Endodermal cell (in vitro differentiated cells): ENCODE measurements at regions not wholly inside any gene's neighbourhood (a gene's known extent, or its start where the extent isn't known, plus 50 kb on each side); places are given as distances from the start of the nearest gene placed in this dataset.
A peak's percentile ranks its signal among the peaks of the same experiment; 100 is the strongest.

ENCODE experiments used
- DNase-seq: peaks from one replicate; pipeline ENCODE4 v3.0.0-alpha.2; 2017
- H3K27ac ChIP-seq: 2 replicates; pipeline ENCODE4 v1.5.1; 2013; ENCODE audit warnings: mild to moderate bottlenecking, low read depth, low read length, moderate library complexity
- H3K27me3 ChIP-seq: 2 replicates; pipeline ENCODE4 v1.6.1; 2013; ENCODE audit warnings: mild to moderate bottlenecking, low read length, moderate library complexity; ENCODE audit not compliant: insufficient read depth, control insufficient read depth, poor library complexity, severe bottlenecking
- H3K36me3 ChIP-seq: 2 replicates; pipeline ENCODE4 v1.7.0; 2013; ENCODE audit warnings: mild to moderate bottlenecking, low read length, moderate library complexity; ENCODE audit not compliant: control insufficient read depth, insufficient read depth
- H3K4me1 ChIP-seq: one replicate; pipeline ENCODE4 v1.7.0; 2013; ENCODE audit warnings: low read length; ENCODE audit not compliant: control insufficient read depth, insufficient read depth
- H3K4me3 ChIP-seq: 2 replicates; pipeline ENCODE4 v1.5.1; 2013; ENCODE audit warnings: mild to moderate bottlenecking, low read length, moderate library complexity
- H3K9ac ChIP-seq: 2 replicates; pipeline ENCODE4 v1.6.1; 2013; ENCODE audit warnings: mild to moderate bottlenecking, low read length, moderate library complexity; ENCODE audit not compliant: poor library complexity, severe bottlenecking; ENCODE audit errors: extremely low read depth
- H3K9me3 ChIP-seq: 2 replicates; pipeline ENCODE4 v1.6.1; 2013; ENCODE audit warnings: mild to moderate bottlenecking, low read length, moderate library complexity; ENCODE audit not compliant: control insufficient read depth
- H3K27ac Mint-ChIP-seq: 2 replicates; pipeline ENCODE4 v1.8.0; 2020; ENCODE audit warnings: mixed read lengths
- H3K27me3 Mint-ChIP-seq: 2 replicates; pipeline ENCODE4 v1.8.0; 2021; ENCODE audit warnings: mild to moderate bottlenecking, mixed read lengths; ENCODE audit not compliant: insufficient read depth
- H3K36me3 Mint-ChIP-seq: 2 replicates; pipeline ENCODE4 v1.8.0; 2020; ENCODE audit warnings: low read depth, mixed read lengths
- H3K4me1 Mint-ChIP-seq: 2 replicates; pipeline ENCODE4 v1.8.0; 2020; ENCODE audit warnings: mixed read lengths
- H3K4me3 Mint-ChIP-seq: 2 replicates; pipeline ENCODE4 v1.8.0; 2020; ENCODE audit warnings: mild to moderate bottlenecking, moderate library complexity, mixed read lengths
- H3K9me3 Mint-ChIP-seq: 2 replicates; pipeline ENCODE4 v1.8.0; 2020; ENCODE audit warnings: mild to moderate bottlenecking, mixed read lengths
- WGBS, 2 experiments: methylation state at CpG; one replicate each; pipeline versions ENCODE4 v1.1.5 to v1.1.7; 2013; ENCODE audit warnings: missing lambda C conversion rate in 2 of 2, mixed read lengths in 1 of 2; ENCODE audit not compliant: insufficient coverage in 1 of 2, insufficient read length in 1 of 2; 5-methylcytosine and 5-hydroxymethylcytosine counted together
- TF ChIP-seq, protein P1 (sequence below): fragments of 200-600 bp; sonication (generic); conservative IDR thresholded peaks from 2 replicates; pipeline ENCODE4 v1.5.0; 2021; ENCODE audit warnings: antibody characterized with exemption, mild to moderate bottlenecking

- no peak overlapping the region for H3K27ac ChIP-seq
- no peaks in the 10 kb centered on the region for H3K27me3 Mint-ChIP-seq
- H3K4me1 Mint-ChIP-seq: peaks cover 7% of the 10 kb centered on the region
- H3K4me3 ChIP-seq: no peak overlapping the region
- peak; percentile 94 for DNase-seq
- no peaks in the 10 kb centered on the region for H3K9me3 Mint-ChIP-seq
- no peaks in the 10 kb centered on the region for H3K36me3 ChIP-seq
- no peaks in the 10 kb centered on the region for H3K27me3 ChIP-seq
- H3K36me3 Mint-ChIP-seq: no peaks in the 10 kb centered on the region
- 28 to 38% methylated on average over 3 to 4 of the region's 8 CpGs for WGBS, 2 experiments
- no peaks in the 10 kb centered on the region for H3K4me1 ChIP-seq
- TF ChIP-seq, protein P1, sequence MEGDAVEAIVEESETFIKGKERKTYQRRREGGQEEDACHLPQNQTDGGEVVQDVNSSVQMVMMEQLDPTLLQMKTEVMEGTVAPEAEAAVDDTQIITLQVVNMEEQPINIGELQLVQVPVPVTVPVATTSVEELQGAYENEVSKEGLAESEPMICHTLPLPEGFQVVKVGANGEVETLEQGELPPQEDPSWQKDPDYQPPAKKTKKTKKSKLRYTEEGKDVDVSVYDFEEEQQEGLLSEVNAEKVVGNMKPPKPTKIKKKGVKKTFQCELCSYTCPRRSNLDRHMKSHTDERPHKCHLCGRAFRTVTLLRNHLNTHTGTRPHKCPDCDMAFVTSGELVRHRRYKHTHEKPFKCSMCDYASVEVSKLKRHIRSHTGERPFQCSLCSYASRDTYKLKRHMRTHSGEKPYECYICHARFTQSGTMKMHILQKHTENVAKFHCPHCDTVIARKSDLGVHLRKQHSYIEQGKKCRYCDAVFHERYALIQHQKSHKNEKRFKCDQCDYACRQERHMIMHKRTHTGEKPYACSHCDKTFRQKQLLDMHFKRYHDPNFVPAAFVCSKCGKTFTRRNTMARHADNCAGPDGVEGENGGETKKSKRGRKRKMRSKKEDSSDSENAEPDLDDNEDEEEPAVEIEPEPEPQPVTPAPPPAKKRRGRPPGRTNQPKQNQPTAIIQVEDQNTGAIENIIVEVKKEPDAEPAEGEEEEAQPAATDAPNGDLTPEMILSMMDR: peak; percentile 91
- no peak overlapping the region for H3K27ac Mint-ChIP-seq
- no peaks in the 10 kb centered on the region for H3K9me3 ChIP-seq
- no peak overlapping the region for H3K4me3 Mint-ChIP-seq
- no peak overlapping the region for H3K9ac ChIP-seq
Measured at GRCh38 chr2:6352906-6353515, 512.7 kb downstream of the CMPK2 start.

DNA sequence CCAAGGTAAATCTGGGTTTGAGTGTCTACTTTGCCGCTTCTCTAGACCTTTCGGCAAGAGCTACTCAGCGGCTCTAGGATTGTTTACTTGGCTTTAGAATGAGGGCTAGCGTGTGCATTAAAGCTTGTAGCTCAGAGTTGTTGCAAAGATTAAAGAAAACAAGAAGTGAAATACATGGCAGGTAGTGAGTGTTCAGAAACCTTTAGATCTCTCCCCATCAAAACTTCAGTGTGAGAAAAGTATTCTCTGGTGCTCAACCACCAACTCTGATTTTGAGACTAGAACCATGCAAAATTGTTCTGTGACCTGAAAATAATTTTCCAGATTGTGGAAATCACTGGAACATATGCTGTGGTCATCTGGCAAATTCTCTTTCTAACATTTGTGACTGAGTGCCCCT lies 512.0 kb downstream of the CMPK2 start:
- H3K36me3 Mint-ChIP-seq: no peaks in the 10 kb centered on the region
- no peaks in the 10 kb centered on the region for H3K4me1 ChIP-seq
- H3K27me3 Mint-ChIP-seq: peaks cover 2% of the 10 kb centered on the region
- no peaks in the 10 kb centered on the region for H3K36me3 ChIP-seq
- H3K9ac ChIP-seq: no peak overlapping the region
- H3K9me3 Mint-ChIP-seq: no peaks in the 10 kb centered on the region
- H3K27me3 ChIP-seq: no peaks in the 10 kb centered on the region
- H3K4me3 Mint-ChIP-seq: no peak overlapping the region
- H3K27ac ChIP-seq: no peak overlapping the region
- WGBS, 2 experiments: 91% methylated on average over 4 of the region's 4 CpGs; no CpG with 5 or more reads in 1 of the 2 experiments
- peaks cover 7% of the 10 kb centered on the region for H3K4me1 Mint-ChIP-seq
- TF ChIP-seq, protein P1: no peak
- DNase-seq: no peak
- H3K9me3 ChIP-seq: no peaks in the 10 kb centered on the region
- no peak overlapping the region for H3K4me3 ChIP-seq
- H3K27ac Mint-ChIP-seq: no peak overlapping the region

DNA sequence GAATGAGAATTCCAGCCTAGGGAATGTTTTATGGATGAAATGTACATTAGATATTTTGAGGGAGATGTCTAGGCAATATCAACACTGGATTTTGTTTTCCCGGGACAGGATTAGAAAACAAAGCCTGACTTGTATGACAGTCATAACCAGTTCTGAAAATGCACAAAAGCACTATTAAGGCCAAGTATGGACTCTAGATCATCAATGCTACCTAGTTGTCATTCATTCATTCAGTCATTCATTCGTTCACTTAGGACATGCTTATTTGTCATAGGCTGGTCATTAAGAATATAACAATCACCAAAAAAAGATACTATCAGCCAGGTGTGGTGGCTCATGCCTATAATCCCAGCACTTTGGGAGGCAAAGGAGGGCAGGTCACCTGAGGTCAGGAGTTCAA lies 511.2 kb downstream of the CMPK2 start:
- Mint-ChIP-seq H3K27me3 (peaks cover 2% of the 10 kb centered on the region), H3K36me3 (no peaks in the 10 kb centered on the region), H3K4me3 (no peak overlapping the region), H3K4me1 (peaks cover 7% of the 10 kb centered on the region), H3K9me3 (no peaks in the 10 kb centered on the region), H3K27ac (no peak overlapping the region)
- no peak for DNase-seq
- Histone ChIP-seq H3K9me3 (no peaks in the 10 kb centered on the region), H3K4me3 (no peak overlapping the region), H3K36me3 (no peaks in the 10 kb centered on the region), H3K27me3 (no peaks in the 10 kb centered on the region), H3K9ac (no peak overlapping the region), H3K4me1 (no peaks in the 10 kb centered on the region), H3K27ac (no peak overlapping the region)
- WGBS, 2 experiments: 77 to 90% methylated on average over 1 to 2 of the region's 2 CpGs
- TF ChIP-seq, protein P1: no peak
